ENCODE measurements at regions not wholly inside any gene's neighbourhood (a gene's known extent, or its start where the extent isn't known, plus 50 kb on each side); places are given as distances from the start of the nearest gene placed in this dataset.

DNA sequence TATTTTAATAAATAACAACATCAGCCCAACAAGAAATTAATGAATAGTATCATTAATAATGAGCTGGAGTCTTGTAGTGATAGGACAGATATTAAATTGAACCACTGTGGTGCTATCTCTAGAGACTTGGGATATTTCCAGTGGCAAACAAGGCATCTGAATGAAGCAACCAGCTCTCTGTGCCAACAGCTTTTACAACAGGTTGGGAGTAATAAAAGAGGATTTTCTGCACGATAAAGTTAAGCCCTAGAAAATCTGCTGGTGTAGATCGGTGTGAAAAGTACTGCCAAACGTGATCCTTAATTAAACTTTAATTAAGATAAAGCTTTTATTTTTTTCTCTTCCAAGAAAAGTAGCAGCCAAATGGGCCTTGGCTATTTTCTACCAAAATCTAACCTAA lies 385.5 kb downstream of the NR4A2 start:
- in situ Hi-C loops (cut with MboI; ENCODE audit: low sequenced_read_pairs, unreplicated experiment) = no loop called here
- TF ChIP-seq, protein P1, sequence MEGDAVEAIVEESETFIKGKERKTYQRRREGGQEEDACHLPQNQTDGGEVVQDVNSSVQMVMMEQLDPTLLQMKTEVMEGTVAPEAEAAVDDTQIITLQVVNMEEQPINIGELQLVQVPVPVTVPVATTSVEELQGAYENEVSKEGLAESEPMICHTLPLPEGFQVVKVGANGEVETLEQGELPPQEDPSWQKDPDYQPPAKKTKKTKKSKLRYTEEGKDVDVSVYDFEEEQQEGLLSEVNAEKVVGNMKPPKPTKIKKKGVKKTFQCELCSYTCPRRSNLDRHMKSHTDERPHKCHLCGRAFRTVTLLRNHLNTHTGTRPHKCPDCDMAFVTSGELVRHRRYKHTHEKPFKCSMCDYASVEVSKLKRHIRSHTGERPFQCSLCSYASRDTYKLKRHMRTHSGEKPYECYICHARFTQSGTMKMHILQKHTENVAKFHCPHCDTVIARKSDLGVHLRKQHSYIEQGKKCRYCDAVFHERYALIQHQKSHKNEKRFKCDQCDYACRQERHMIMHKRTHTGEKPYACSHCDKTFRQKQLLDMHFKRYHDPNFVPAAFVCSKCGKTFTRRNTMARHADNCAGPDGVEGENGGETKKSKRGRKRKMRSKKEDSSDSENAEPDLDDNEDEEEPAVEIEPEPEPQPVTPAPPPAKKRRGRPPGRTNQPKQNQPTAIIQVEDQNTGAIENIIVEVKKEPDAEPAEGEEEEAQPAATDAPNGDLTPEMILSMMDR (IDR thresholded peaks at IDR 0.05; ENCODE audit: borderline replicate concordance, control extremely low read depth, extremely low read depth, insufficient read depth, missing control alignments) = no peak
- DNase-seq (ENCODE audit: low spot score) = no peak

DNA sequence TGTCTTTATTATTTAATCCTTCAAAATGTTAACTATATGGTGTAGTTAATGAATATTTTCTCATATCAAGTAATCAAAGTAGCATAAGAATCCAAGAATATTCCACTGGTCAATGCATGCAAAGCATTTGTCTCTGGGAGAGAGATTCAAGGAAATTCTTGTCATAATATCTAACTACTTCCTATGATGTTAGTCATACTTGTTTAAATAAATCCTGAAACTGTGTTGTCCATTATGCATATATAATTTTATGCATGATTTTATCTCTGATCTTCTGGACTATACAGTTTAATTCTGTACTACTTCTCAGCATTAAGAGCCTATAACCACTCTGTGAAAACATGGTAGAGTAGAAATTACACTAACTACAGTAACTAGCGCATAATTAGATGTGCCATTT lies 388.3 kb downstream of the NR4A2 start:
- in situ Hi-C loops (cut with MboI; ENCODE audit: low sequenced_read_pairs, unreplicated experiment) = no loop called here
- no peak for DNase-seq (ENCODE audit: low spot score)
- TF ChIP-seq, protein P1 (IDR thresholded peaks at IDR 0.05; ENCODE audit: borderline replicate concordance, control extremely low read depth, extremely low read depth, insufficient read depth, missing control alignments) = no peak

DNA sequence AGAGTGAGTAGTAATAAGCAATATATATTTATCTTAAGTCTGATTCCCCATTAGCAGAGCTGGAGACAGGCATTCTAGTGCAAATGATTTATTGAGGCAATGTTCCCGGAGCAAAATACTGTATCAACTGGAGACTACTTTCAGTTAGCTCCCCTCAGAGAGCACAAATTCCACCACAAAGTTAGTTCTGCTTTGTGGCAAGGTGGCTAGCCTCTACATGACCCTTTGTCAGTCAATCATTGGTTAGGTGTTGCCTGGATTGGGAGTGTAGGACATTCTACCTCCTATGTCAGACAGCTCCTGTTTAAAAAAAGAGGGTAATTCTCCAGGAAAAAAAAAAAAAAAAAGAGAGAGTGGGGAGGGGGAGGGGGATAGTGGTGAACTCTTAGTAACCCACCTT lies 402.2 kb downstream of the NR4A2 start:
- in situ Hi-C loops (cut with MboI; ENCODE audit: low sequenced_read_pairs, unreplicated experiment) = no loop called here
- TF ChIP-seq, protein P1 (IDR thresholded peaks at IDR 0.05; ENCODE audit: borderline replicate concordance, control extremely low read depth, extremely low read depth, insufficient read depth, missing control alignments) = no peak
- no peak for DNase-seq (ENCODE audit: low spot score)

DNA sequence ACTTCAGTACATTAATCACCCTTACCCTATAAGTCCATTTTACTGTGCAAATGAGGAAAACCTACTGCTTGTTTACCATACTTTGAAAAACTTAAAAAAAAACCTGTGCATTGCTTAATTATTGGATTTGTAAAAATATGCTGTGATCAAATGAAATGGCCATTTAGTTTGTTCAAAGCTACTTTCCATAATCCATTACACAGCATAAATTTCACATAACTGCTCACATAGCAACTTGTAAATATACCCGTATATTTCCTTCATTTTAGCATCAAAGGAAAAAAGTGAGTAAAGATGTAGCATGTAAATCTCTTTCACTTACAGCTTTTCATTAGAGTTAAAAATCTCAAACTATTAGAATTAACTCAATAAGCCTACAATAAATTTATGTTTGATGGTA lies 415.1 kb downstream of the NR4A2 start:
- no peak for DNase-seq (ENCODE audit: low spot score)
- in situ Hi-C loops (cut with MboI; ENCODE audit: low sequenced_read_pairs, unreplicated experiment) = no loop called here
- TF ChIP-seq, protein P1 (IDR thresholded peaks at IDR 0.05; ENCODE audit: borderline replicate concordance, control extremely low read depth, extremely low read depth, insufficient read depth, missing control alignments) = no peak

DNA sequence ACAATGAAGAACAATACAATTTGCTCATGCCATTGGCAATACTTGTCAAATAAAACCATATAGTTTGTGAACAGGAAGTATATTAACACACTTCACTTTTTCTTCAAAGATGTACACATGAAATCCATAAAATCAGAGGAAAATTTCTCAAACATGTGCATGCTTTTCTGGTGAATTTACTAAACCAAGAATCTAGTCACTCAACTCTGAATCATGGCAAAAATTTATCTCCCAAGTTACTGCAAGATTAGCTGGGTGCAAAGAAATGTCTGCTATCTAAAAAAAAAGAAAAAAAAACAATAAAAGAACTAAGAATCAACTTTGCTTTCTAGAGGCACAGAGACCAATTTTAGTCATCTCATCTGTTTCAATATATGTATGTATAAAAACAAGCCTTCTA lies 419.2 kb downstream of the NR4A2 start:
- no peak for DNase-seq (ENCODE audit: low spot score)
- TF ChIP-seq, protein P1 (IDR thresholded peaks at IDR 0.05; ENCODE audit: borderline replicate concordance, control extremely low read depth, extremely low read depth, insufficient read depth, missing control alignments) = no peak
- in situ Hi-C loops (cut with MboI; ENCODE audit: low sequenced_read_pairs, unreplicated experiment) = no loop called here

DNA sequence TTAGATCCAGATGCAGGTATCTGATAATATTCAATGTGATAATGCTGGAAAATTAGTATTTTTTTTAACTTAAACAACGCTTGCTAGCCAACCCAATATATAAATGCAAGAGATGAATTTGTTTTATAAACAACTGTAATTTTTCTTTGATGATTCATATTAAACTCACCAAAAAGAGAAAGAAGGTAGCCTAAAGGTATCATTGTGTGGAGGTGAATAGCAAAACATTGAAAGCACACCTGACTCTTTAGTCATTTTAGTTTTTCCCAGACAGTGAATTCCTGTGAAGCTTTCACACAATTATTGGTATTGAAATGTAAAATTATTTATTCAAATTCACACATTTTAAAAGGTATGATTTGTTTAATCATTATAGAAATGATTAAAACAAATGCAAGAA lies 424.0 kb downstream of the NR4A2 start:
- DNase-seq (ENCODE audit: low spot score) = no peak
- in situ Hi-C loops (cut with MboI; ENCODE audit: low sequenced_read_pairs, unreplicated experiment) = no loop called here
- TF ChIP-seq, protein P1 (IDR thresholded peaks at IDR 0.05; ENCODE audit: borderline replicate concordance, control extremely low read depth, extremely low read depth, insufficient read depth, missing control alignments) = no peak

DNA sequence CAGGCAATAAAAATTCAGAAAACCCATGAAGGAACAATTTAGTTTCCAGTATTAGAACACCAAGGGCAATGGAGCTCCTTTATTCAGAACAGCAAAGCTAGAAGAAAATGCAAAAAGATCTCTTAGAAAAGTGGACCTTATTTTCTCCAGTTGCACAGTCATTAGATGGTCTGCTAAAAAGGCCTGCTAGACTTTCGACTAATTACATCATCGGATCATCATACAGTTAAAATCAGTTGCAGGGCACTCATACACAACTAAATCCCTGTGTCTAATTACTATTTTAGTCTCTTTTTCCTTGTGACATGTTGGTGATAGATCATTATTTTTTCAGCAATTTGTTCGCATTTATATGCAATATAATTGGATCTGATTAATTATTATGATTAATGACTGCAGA lies 425.3 kb downstream of the NR4A2 start:
- DNase-seq (ENCODE audit: low spot score) = no peak
- in situ Hi-C loops (cut with MboI; ENCODE audit: low sequenced_read_pairs, unreplicated experiment) = no loop called here
- TF ChIP-seq, protein P1 (IDR thresholded peaks at IDR 0.05; ENCODE audit: borderline replicate concordance, control extremely low read depth, extremely low read depth, insufficient read depth, missing control alignments) = no peak

All from GM13976 (cell line).